ENCODE measurements at regions not wholly inside any gene's neighbourhood (a gene's known extent, or its start where the extent isn't known, plus 50 kb on each side); places are given as distances from the start of the nearest gene placed in this dataset.
A peak's percentile ranks its signal among the peaks of the same experiment; 100 is the strongest.
"Not testable (repeated sequence)": the region's sequence is repeated elsewhere in the genome, so short reads cannot be mapped to it uniquely, and the experiment has no call there.

DNA sequence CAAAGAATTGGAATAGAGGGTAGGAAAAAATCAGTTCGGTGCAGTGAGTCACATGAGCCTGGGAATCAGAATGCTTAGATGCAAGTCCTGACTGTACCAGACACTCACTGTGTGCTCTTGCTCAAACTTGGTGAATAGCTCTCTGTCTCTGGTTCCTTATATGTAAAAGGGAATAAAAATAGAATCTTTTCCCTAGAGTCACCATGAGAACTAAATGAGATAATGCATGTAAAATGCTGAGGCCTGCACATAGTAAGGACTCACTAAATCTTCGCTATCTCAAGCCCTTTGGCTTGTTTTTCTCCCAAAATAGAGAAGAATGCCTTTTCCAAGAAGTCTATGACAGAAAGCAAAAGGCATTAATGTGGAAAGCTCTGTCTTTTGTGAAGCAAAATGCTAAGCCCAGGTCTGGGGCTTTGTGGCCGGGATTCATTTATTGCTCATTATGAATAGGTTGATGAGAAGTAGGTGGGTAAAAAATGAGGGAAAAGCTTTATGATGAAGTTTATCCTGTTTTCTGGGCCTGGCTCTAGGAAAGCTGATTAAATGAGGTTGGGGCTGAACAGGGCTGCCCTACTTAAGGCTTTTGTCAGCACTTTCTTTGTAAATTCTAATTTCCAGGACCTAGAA is 483.3 kb downstream of the DMAC1 start:
- Mint-ChIP-seq H3K27ac (ENCODE audit: unreplicated experiment) (peak overlapping the region; percentile 84), H3K4me3 (no peak overlapping the region), H3K9me3 (peaks cover 5% of the 10 kb centered on the region), H3K4me1 (peaks cover 12% of the 10 kb centered on the region), H3K27me3 (ENCODE audit: low read depth) (no peaks in the 10 kb centered on the region), H3K36me3 (ENCODE audit: low read depth) (peaks cover 12% of the 10 kb centered on the region)
- no peak for DNase-seq (ENCODE audit: low read depth, low spot score)
- TF ChIP-seq, protein P1, sequence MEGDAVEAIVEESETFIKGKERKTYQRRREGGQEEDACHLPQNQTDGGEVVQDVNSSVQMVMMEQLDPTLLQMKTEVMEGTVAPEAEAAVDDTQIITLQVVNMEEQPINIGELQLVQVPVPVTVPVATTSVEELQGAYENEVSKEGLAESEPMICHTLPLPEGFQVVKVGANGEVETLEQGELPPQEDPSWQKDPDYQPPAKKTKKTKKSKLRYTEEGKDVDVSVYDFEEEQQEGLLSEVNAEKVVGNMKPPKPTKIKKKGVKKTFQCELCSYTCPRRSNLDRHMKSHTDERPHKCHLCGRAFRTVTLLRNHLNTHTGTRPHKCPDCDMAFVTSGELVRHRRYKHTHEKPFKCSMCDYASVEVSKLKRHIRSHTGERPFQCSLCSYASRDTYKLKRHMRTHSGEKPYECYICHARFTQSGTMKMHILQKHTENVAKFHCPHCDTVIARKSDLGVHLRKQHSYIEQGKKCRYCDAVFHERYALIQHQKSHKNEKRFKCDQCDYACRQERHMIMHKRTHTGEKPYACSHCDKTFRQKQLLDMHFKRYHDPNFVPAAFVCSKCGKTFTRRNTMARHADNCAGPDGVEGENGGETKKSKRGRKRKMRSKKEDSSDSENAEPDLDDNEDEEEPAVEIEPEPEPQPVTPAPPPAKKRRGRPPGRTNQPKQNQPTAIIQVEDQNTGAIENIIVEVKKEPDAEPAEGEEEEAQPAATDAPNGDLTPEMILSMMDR (conservative IDR thresholded peaks at IDR 0.05): no peak

DNA sequence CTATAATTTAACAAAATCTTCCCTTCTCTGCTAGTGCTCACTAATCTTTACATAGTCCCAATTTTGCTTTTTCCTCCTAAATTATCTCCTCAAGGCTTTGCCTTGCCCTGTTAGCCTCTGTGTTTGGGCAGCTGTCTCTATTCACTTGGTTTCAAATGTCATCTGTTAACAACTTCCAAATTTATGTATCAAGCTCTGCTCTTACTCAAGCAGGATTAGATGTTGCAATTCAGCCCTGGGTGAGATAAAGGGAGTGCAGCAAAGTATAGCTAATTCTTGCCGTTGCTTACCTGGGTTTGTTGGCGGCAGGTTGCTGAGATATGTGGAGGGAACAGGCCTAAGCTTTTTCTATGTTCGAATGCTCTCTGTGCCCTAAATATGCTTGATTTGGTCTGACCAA is 483.8 kb downstream of the DMAC1 start:
- Mint-ChIP-seq H3K4me3 (no peak overlapping the region), H3K27me3 (ENCODE audit: low read depth) (no peaks in the 10 kb centered on the region), H3K27ac (ENCODE audit: unreplicated experiment) (no peak overlapping the region), H3K9me3 (peaks cover 7% of the 10 kb centered on the region), H3K4me1 (peaks cover 12% of the 10 kb centered on the region), H3K36me3 (ENCODE audit: low read depth) (peaks cover 17% of the 10 kb centered on the region)
- TF ChIP-seq, protein P1 (conservative IDR thresholded peaks at IDR 0.05): no peak
- no peak for DNase-seq (ENCODE audit: low read depth, low spot score)

DNA sequence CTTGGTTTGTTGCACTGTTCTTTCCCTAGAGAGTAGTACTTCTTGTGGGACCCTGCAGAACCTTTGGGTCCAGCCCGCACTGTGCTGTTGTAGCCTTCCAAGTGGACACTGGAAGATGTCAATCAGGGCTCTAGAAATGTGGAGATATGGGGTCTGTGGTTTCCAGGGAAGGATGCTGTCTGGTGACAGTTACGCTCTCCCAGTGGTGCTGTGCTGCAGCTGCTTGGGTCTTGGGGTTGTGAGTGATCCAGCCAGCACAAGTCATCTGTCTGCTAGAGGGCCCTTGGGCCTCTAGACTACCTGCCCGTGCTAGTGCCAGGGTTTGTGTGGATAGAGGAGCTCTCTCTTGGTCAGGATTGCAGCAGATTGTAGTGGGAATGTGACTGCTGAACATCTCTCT is 484.5 kb downstream of the DMAC1 start:
- Mint-ChIP-seq H3K4me3 (no peak overlapping the region), H3K36me3 (ENCODE audit: low read depth) (peaks cover 21% of the 10 kb centered on the region), H3K27me3 (ENCODE audit: low read depth) (no peaks in the 10 kb centered on the region), H3K27ac (ENCODE audit: unreplicated experiment) (no peak overlapping the region), H3K4me1 (peaks cover 8% of the 10 kb centered on the region), H3K9me3 (peaks cover 12% of the 10 kb centered on the region)
- TF ChIP-seq, protein P1 (conservative IDR thresholded peaks at IDR 0.05): no peak
- no peak for DNase-seq (ENCODE audit: low read depth, low spot score)

DNA sequence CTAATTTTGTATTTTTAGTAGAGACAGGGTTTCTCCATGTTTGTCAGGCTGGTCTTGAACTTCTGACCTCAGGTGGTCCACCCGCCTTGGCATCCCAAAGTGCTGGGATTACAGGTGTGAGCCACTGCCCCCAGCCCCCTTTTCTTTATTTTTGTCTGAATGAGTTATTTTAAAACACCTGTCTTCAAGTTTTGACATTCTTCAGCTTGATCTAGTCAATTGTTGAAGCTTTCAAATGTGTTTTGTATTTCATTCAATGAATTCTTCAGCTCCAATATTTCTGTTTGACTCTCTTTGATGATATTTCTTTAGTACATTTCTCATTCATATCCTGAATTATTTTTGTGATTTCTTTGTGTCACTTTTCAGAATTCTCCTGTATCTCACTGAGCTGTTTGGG is 486.2 kb downstream of the DMAC1 start:
- H3K27ac Mint-ChIP-seq (ENCODE audit: unreplicated experiment): peak overlapping the region; percentile 32
- peaks cover 25% of the 10 kb centered on the region for H3K36me3 Mint-ChIP-seq (ENCODE audit: low read depth)
- H3K4me1 Mint-ChIP-seq: peaks cover 7% of the 10 kb centered on the region
- no peak overlapping the region for H3K4me3 Mint-ChIP-seq
- H3K9me3 Mint-ChIP-seq: peaks cover 19% of the 10 kb centered on the region
- TF ChIP-seq, protein P1 (conservative IDR thresholded peaks at IDR 0.05): no peak
- no peaks in the 10 kb centered on the region for H3K27me3 Mint-ChIP-seq (ENCODE audit: low read depth)
- DNase-seq (ENCODE audit: low read depth, low spot score): no peak

DNA sequence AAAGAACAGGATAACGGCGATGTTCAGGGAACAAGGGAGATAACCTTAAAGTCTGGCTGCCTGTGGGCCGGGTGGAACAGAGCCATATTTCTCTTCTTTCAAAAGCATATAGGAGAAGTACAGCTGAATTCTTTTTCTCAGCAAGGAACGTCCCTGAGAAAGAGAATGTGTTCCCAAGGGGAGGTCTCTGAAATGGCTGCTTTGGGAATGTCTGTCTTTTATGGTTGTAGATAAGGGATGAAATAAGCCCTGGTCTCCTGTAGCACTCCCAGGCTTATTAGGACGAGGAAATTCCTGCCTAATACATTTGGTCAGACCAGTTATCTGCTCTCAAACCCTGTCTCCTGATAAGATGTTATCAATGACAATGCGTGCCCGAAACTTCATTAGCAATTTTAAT is 490.5 kb downstream of the DMAC1 start:
- H3K9me3 Mint-ChIP-seq: peaks cover 23% of the 10 kb centered on the region

DNA sequence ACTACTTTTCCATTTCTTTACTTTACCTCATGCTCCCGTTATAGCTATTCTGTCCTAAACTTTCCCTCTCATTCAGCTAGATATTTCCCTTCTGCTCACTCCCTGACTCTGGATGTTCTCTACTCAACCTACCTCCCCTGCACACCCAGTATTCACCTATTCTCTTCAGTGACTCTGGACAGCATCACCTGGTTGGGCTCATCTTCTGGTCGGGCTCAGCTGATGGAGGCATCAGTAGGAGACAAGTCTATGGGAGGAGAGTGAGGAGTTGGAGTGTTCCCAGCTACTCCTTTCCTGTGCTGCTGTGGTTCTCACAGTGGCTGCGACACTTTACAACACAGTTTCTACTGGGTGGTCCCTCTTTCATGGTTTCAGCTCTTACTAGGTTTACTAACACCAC is 493.9 kb downstream of the DMAC1 start:
- Mint-ChIP-seq H3K27ac (ENCODE audit: unreplicated experiment) (no peak overlapping the region), H3K4me3 (no peak overlapping the region), H3K36me3 (ENCODE audit: low read depth) (peaks cover 7% of the 10 kb centered on the region), H3K4me1 (peaks cover 8% of the 10 kb centered on the region), H3K9me3 (peaks cover 15% of the 10 kb centered on the region), H3K27me3 (ENCODE audit: low read depth) (no peaks in the 10 kb centered on the region)
- no peak for DNase-seq (ENCODE audit: low read depth, low spot score)
- TF ChIP-seq, protein P1 (conservative IDR thresholded peaks at IDR 0.05): no peak

More for the DNA sequence above, 490.5 kb downstream of the DMAC1 start:
- peaks cover 25% of the 10 kb centered on the region for H3K36me3 Mint-ChIP-seq (ENCODE audit: low read depth)
- H3K4me3 Mint-ChIP-seq; H3K27ac Mint-ChIP-seq (ENCODE audit: unreplicated experiment); H3K4me1 Mint-ChIP-seq; DNase-seq (ENCODE audit: low read depth, low spot score); H3K27me3 Mint-ChIP-seq (ENCODE audit: low read depth): not testable (repeated sequence)
